DOHH2 (cell line): ENCODE measurements at regions not wholly inside any gene's neighbourhood (a gene's known extent, or its start where the extent isn't known, plus 50 kb on each side); places are given as distances from the start of the nearest gene placed in this dataset.
"Not testable (repeated sequence)": the region's sequence is repeated elsewhere in the genome, so short reads cannot be mapped to it uniquely, and the experiment has no call there.

Experiments used
- EZH2phosphoT487 ChIP-seq: fragments of 200-600 bp; sonication (generic); IDR thresholded peaks from 2 replicates; pipeline ENCODE4 v1.6.1; 2017; ENCODE audit warnings: borderline replicate concordance, mild to moderate bottlenecking, antibody characterized with exemption, low read length, moderate library complexity, mixed read lengths
- TF ChIP-seq, protein P1 (sequence below): fragments of 200-600 bp; sonication (generic); IDR thresholded peaks from one replicate; pipeline ENCODE4 v1.5.1; 2014; ENCODE audit warnings: antibody characterized with exemption, mild to moderate bottlenecking, low read depth, low read length; ENCODE audit not compliant: poor library complexity, severe bottlenecking

DNA sequence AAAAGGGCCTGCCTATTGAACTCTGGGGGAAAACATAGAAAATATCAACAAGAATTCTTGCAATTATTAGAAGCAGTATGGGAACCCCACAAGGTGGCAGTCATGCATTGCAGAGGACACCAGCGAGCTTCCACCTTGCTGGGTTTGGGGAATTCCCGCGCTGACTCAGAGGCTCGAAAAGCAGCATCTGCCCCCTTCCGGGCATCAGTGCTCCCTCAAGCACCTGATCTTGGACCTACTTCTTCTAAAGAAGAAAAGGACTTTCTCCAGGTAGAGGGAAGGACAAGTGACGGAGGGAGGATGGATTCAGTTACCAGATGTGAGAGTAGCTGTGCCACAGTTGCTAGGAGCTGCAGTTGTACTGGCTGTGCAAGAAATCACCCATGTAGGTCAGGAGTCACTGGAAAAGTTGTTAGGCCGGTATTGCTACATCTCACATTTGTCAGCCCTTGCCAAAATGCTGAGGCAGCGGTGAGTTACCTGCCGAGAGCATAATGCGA, 415.7 kb downstream of the DIRAS2 start:
- TF ChIP-seq, protein P1, sequence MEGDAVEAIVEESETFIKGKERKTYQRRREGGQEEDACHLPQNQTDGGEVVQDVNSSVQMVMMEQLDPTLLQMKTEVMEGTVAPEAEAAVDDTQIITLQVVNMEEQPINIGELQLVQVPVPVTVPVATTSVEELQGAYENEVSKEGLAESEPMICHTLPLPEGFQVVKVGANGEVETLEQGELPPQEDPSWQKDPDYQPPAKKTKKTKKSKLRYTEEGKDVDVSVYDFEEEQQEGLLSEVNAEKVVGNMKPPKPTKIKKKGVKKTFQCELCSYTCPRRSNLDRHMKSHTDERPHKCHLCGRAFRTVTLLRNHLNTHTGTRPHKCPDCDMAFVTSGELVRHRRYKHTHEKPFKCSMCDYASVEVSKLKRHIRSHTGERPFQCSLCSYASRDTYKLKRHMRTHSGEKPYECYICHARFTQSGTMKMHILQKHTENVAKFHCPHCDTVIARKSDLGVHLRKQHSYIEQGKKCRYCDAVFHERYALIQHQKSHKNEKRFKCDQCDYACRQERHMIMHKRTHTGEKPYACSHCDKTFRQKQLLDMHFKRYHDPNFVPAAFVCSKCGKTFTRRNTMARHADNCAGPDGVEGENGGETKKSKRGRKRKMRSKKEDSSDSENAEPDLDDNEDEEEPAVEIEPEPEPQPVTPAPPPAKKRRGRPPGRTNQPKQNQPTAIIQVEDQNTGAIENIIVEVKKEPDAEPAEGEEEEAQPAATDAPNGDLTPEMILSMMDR, result peak; percentile 54
- not testable (repeated sequence) for TF ChIP-seq EZH2phosphoT487
